COLO668 (cell line): ENCODE measurements at regions not wholly inside any gene's neighbourhood (a gene's known extent, or its start where the extent isn't known, plus 50 kb on each side); places are given as distances from the start of the nearest gene placed in this dataset.

ENCODE experiments used
- DNase-seq: peaks from one replicate; lab custom pipeline; 2025; ENCODE audit not compliant: unreplicated experiment; lab: John Stamatoyannopoulos, UW

- DNase-seq: no peak
These were observed 149.2 kb downstream of the ACTL8 start for GRCh38 chr1:17904290-17904689.

GRCh38 chr1:17907999-17908398 lies 152.9 kb downstream of the ACTL8 start:
- DNase-seq: no peak

- DNase-seq: no peak
These were observed 153.8 kb downstream of the ACTL8 start for GRCh38 chr1:17908945-17909344.

- no peak for DNase-seq
These were observed 154.5 kb downstream of the ACTL8 start for GRCh38 chr1:17909634-17910033.

- no peak for DNase-seq
These were observed 156.7 kb downstream of the ACTL8 start for GRCh38 chr1:17911791-17912190.

GRCh38 chr1:17912491-17912890 lies 157.4 kb downstream of the ACTL8 start:
- no peak for DNase-seq

- DNase-seq: no peak
These were observed 158.4 kb downstream of the ACTL8 start for GRCh38 chr1:17913326-17914115.

DNA sequence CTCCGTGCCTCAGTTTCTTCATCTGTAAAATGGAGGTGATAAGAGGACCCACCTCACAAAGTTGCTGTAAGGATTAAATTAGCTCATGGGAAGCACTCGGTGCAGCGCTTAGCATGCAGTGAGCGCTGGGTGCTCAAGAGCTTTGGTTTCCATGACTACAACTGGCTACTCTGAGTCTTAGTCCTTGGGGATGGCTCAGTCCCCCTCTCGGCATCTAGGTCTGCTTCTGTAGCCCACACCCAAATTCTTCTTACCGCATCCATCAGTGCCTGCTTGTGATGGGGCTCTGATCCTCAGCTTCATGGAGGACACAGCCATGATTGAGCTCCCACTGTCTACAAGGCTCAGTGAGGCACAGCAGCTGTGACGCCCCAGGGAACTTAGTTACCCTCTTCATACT lies 159.0 kb downstream of the ACTL8 start:
- no peak for DNase-seq

DNA sequence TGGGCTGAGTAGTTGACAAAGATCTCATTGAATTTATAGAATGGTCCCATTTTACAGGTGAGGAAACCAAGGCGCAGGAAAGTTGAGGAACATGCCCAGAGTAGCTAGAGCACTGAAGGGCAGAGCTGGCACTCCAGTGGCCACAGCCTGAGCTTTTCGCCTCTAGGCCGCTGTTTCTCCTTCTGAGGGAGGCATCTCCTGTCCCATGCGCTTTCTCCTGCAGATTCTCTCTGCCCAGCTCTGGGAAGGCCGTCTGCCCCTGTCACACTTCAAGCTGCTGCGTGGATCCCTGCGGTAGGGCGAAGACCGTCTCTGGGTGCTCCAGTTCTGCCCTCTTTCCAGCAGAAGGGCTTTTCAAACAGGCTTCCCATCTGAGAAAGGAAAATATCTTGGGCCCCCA lies 159.9 kb downstream of the ACTL8 start:
- DNase-seq: no peak

- no peak for DNase-seq
These were observed 160.5 kb downstream of the ACTL8 start for GRCh38 chr1:17915511-17916197.

- no peak for DNase-seq
These were observed 161.6 kb downstream of the ACTL8 start for GRCh38 chr1:17916702-17917101.

DNA sequence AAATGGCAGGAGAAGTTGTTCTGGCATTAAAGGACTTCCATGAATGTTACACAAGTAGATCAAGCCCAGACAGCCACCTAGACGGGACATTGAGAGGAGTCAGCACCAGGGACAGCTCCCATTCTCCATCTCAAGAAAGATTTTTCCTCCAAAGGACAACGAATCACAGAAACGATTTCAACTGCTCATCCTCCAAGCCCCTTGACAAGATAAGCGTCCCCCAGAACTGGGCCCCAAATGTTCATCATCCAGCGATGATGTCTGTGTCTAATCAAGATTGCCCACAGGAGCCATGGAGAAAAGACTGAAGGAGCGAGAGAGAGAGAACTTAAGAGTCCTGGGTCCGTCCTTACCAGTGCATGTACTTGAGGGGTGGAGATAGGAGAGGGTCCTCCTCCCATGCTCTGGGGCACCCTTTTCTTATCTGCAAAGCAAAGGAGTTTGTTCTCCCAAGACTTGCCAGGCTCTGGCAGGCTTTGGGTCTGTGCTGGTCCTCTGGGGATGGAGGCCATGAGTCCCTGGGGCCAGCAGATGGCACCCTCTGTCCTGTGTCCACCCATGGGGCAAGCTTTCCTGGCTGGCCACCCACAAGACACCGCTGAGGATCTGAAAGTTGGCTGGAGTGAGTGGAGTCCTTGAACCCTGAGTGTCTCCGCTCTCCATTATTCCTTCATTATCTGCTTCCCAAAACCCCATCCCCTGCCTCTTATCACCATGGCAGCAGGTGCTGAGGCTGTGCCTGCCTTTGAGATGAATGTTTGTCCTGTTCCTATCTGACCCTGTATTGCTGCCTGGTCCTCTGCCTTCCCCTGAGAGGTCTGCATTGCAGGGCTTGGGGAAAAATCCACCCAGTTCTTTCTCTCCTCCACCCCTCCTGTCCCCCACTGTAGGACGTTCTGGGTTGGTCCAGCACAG lies 164.6 kb downstream of the ACTL8 start:
- DNase-seq: peak; percentile 27

- no peak for DNase-seq
These were observed 165.9 kb downstream of the ACTL8 start for GRCh38 chr1:17920881-17921640.

GRCh38 chr1:17922833-17923232 lies 167.7 kb downstream of the ACTL8 start:
- DNase-seq: peak; percentile 34

- no peak for DNase-seq
These were observed 168.5 kb downstream of the ACTL8 start for GRCh38 chr1:17923666-17924065.

DNA sequence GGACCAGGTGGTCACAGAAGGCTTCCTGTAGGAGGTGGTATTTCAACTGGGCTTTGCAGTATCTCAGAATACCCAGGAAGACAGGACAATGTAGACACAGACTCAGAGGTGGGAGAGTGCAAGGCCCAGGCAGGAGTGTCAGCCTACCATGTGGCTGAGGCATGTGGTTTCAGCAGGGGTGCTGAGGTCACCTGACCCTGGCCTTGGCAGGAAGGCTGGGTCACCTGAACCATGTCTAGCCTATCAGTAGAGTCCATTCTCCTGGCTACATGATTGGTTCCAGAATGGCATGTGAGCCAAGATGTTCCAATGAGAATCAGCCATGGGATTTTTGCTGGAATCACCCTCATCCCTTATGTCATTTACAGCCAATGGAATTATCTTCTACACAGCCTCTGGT lies 169.4 kb downstream of the ACTL8 start:
- DNase-seq: no peak

- no peak for DNase-seq
These were observed 170.4 kb downstream of the ACTL8 start for GRCh38 chr1:17925290-17926237.

DNA sequence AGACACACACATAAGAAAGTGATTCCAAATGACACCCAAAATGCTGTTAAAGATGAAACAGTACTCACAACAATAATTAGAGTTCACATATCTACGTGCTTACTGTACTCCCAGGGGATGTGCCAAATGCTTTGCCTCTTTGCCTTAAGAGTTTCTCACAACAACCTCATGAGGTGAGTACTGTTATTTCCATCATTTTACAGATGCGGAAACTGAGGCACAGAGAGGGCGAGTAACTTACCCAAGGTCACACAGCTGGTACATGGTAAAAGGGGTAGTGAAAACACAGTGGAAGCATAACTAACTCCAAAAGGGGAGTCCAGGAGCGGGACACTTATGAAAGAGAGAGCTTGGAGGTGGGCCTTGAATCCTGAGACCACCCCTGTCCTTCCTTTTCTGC lies 171.8 kb downstream of the ACTL8 start:
- no peak for DNase-seq

GRCh38 chr1:17927952-17928351 lies 172.8 kb downstream of the ACTL8 start:
- no peak for DNase-seq

DNA sequence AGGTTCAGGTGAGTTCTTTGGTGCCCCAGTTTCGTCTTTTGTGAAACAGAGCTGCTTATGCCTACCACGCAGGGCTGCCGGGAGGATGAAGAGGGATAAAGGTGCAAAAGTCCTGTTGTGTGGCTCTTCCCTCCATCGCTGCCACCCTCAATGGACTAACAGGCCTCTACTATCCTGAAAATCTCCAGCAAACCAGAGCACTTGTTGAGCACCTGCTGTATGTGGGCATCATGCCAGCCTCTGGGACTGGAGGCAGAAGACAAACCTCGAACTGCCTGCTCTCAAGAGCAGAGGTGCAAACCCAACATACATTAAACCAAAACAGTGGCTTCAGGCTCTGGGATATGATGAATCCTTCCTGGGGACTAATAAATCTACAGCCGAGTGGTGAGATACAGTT lies 174.1 kb downstream of the ACTL8 start:
- DNase-seq: no peak
